GM18861 (cell line): ENCODE measurements at regions not wholly inside any gene's neighbourhood (a gene's known extent, or its start where the extent isn't known, plus 50 kb on each side); places are given as distances from the start of the nearest gene placed in this dataset.
"Not testable (repeated sequence)": the region's sequence is repeated elsewhere in the genome, so short reads cannot be mapped to it uniquely, and the experiment has no call there.

Experiments
- ATAC-seq: cut with Tn5 transposase; IDR thresholded peaks from one replicate; pipeline ENCODE4 v1.9.1; 2021; ENCODE audit not compliant: unreplicated experiment

DNA sequence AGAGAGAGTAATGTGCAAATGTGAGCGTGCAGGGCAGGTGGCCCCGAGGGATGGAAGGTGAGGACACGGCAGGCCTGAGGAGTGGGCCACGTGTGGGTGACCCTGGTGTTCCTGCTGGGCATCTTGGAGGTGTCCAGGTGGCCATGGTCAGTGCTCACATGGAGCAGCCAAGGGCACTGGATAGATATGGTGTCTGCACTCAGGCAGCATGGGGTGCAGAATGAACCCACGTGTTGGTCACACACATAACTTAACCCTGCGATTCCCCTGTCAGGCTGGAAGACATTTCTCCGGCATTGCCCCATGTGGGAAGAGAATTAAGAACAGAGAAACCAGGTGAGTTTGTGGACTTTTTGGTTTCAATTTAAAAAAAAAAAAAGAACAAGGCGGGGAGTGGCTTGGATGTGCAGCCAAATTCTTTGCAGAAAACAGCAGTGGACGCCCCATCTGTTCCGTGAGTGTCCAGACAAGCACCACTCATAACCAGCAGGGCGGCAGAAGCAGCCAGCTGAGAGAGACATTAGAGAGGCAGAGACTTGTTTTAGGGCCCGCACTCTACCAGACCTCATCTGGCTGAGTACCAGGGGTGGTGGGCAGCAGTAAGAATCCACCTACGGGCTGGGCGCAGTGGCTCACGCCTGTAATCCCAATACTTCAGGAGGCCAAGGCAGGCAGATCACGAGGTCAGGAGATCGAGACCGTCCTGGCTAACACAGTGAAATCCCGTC lies 249.8 kb downstream of the ACKR3 start:
- no peak for ATAC-seq

DNA sequence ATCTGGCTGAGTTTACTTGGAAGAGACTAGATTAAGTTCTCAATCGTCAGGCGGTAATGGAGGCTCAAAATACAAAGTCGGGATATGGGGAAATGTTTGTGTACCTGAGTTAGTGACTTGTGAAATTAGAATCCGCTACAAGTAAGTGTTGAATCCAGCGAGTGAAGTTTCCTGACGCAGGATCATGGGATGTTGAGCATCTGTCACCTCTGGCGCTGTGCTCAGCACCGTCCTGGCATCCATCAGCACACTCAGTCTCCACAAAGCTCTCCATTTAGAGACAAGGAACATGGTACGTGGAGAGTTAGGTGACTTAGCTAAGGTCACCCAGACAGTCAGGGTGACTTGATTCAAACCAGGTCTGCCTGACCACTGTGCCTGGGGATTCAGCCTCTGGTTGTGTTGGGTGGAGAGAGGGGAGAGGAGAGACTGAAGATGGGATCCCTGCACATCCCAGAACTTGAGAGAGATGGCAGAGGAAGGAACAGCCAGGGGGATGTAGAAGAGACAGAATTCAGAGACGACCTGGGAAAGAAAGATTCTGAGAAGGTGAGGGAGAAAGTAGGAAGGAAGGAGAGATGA lies 251.2 kb downstream of the ACKR3 start:
- ATAC-seq: no peak

DNA sequence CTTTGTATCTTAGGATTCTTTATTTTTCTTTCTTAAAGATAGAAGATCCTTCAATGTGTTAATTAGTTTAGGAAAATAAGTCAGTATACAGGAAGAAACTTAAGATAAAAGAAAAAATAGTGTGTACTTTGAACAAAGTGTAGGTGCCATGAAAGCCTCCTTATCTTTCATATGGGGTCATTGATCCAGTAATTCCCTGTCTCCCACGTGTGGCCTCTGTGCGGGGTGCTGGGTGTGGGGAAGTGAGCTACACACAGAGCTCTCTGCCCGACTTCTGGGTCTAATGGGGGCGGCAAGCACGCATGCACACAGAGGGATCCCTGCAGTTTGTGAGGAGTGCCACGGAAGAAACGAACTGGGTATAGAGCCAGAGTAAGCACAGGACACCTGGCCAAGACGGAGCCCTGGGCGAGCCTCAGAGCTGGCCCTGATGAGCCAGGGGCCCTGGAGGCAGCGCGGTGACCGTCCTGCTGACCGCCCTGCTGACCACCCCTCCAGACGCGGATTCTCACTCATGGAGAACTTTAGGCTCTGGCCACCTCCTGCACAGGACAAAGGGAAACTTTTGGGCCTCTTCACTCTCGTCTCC lies 253.5 kb downstream of the ACKR3 start:
- no peak for ATAC-seq

DNA sequence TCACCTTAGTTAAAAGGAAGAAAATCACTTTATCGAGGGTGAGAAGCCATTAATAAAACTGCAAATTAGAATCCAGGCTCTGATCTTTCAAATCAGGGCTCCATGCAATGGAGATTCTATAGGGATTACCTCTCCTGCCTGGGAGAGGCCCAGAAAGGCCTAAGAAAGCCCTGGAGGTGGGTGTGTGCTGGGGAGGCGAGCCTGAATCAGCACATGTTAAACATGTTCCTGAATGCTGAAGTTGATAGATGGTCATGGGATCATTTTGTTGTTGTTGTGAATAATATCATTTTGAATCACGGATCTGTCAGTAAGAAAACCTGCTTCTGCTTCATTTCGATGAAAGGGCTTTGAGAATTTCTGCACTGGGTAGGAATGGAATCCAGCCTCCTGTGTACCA lies 254.3 kb downstream of the ACKR3 start:
- no peak for ATAC-seq

DNA sequence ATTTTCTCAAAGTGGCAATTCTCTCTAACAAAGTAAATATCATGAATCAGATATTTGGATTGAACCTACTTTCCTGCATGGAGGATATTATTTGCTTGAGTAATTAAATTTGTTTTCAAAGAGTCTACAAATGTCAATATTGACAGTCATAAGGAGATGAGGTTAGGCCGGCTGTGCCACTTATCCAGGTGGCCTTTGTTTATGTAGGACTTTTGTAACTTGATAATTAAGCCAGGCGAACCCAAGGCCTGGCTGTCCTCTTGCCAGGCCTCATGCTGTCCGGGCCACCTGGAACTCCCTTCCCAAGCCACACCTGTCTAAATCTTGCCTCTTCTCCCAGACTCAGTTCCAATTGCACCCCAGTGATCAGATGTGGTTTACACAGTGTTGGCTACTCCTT lies 255.2 kb downstream of the ACKR3 start:
- no peak for ATAC-seq

DNA sequence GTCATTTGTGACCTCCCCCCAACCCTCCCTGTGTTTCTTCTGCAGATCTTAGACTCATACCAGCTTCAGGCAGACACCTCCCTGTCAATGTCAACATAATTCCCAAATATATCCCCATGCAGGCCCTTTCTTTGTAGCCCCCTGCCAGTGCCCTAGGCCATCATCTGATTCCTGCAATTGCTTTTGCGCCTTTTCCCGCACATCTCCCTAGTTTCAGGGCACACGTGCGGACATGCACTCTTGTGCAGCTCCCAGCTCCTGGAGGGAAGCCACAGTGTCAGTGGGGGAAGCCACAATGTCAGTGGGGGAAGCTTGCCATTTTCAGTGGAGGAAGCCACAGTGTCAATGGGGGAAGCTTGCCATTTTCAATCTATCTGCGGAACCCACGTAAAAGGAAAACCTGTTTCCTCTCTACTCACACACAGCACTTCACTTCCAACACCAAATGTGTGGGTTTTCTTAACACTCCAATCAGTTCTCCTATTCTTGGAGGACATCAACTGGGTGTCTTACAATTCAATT lies 256.4 kb downstream of the ACKR3 start:
- no peak for ATAC-seq

DNA sequence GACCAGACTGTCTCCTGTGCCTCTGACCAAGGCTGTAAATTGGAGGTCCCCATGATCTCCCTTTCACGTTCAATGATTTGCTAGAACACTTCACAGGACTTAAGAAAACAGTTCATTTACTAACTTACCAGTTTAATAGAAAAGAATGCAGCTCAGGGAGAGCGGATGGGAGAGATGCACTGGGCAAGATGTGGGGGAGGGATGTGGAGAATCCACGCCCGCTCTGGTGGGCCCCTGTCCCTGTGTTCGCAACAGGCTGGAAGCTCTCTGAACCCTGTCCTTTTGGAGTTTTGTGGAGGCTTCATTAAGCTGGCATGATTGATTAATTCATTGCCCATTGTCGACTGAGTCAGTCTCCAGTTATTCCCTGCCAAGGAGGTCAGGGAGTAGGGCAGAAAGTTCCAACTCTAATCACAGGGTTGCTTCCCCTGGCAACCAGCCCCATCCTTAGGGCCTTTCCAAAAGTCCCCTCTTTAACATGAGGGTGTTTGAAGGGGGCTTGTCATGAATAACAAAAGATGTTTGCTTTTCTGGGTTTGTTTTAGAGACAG lies 257.1 kb downstream of the ACKR3 start:
- ATAC-seq: no peak

DNA sequence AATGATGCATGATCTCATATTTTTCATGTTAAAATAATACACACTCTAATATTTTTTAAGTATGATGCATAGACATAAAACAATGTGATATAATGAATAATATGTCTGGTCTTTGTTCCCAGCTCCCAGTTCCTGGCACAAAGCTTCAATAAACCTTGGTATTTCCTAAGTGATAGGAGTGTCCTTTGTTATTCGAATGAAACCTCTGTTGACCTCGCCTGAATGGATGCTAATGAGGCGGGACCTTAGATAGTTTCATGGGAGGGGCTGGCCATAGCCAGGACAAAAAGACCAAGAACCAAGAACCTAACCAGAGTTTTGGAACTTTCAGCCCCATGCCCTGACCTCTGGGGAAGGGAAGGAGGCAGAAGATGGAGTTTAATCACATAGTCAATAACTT lies 257.7 kb upstream of the COPS8 start:
- no peak for ATAC-seq

DNA sequence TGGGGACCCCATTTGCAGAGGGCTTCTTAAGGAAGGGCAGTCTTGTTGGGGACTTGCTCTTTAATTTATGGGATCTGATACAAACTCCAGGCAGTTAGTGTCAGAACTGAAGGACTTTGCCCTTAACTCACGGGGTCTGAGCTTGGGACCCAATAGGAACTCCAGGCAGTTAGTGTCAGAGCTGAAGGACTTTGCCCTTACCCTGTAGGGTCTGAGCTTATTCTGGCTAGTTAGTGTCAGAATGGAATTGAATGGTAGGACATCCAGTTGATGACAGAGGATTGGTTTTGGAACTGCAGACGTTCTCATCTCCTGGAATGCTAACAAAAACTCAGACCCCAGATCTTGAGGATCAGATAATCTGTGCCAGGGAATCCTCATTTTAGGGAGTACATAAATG lies 256.9 kb upstream of the COPS8 start:
- ATAC-seq: no peak

DNA sequence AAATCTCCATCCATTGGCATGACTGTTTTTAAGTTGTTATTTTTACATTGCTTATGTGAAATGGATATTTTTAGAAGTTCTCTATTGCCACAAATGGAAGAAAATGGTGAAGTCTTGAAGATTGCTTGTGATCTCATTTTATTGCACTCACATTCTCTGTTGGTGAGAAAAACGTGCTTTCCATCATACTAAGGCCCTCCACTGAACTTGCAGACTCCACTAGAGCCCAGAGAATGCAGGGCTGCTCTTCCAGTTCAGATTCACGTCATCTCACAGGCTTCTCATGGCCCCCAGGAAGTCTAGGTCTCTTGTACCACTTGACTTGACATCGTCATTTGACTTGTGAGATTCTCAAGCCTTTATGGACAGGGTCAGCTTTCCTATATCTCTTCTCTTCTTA lies 254.8 kb upstream of the COPS8 start:
- ATAC-seq: no peak

DNA sequence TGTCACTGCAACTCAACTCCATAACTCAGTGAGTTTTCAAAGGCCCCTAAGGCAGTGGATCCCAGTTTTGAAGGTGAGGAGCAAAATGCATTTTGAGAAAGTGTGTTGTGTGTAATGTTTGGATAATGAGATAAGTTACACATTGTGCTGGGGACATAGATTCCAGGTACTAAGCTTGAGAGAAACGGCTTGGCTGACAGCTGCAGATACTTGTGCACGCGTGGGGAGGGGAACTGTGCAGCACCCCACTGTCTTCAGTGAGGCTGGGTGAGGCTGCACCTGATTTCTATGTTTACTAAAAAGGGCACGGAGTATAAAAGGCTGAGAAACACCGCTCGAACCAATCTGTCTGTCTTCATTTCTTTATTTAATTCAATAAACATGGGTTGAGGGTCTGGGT lies 254.0 kb upstream of the COPS8 start:
- no peak for ATAC-seq

DNA sequence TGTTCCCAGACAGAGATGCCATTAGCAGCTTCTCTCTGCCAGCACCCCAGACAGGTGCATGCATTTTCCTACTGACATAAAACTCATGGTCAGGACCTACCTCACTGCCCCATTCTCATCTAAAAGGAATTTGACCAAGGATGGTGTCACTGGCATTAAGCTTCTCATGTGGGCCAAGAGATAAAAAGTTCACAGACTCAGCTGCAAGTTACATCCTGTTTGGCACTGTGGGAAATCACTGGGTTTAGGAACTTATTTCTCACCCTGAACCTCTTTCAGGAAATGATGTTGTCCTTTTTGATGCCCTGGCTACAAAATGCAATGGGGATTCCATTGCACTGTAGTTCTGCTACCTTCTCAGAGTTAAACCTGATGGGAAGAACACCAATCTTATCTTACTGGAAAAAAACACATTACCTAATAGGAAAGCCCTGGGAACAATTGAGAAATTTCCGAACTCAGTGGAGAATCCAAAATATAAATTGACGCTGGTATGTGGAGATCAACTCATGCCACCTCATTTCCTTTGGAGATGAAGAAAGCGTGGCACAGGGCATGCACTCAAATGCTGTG lies 252.1 kb upstream of the COPS8 start:
- ATAC-seq: no peak

DNA sequence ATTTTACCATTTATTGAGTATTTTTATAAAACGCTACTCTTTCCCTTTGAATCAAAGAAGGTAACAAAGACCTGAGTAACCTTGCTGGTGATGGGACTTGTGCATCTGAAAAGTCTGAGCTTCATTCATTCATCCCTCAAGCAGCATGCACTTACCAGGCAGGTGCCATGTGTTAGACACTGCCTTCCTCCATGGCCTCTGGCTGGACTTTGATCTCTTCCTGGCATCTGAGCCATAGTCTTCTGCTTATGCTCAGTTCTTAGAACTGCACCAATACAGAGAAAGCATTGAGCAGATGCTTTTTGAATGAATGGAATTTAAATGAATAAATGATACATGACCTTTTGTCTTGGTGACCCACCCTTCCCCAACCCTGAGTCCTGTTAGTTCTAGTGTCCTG lies 251.4 kb upstream of the COPS8 start:
- ATAC-seq: no peak

DNA sequence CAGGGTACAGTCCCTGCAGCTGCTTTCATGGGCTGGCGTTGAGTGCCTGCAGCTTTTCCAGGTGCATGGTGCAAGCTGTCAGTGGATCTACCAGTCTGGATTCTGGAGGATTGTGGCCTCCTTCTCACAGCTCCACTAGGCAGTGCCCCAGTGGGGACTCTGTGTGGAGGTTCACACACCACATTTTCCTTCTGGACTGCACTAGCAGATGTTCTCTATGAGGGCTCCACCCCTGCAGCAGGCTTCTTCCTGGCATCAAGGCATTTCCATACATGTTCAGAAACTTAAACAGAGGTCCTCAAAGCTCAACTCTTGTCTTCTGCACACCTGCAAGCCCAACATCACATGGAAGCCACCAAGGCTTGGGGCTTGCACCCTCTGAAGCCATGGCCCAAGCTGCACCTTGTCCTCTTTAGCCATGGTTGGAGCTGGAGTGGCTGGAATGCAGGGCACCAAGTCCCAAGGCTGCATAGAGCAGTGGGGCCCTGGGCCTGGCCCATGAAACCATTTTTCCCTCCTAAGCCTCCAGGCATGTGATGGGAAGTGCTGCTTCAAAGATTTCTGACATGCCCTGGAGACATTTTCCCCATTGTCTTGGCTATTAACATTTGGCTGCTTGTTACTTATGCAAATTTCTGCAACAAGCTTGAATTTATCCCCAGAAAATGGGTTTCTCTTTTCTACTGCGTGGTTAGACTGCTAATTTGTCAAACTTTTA lies 250.2 kb upstream of the COPS8 start:
- ATAC-seq: no peak

DNA sequence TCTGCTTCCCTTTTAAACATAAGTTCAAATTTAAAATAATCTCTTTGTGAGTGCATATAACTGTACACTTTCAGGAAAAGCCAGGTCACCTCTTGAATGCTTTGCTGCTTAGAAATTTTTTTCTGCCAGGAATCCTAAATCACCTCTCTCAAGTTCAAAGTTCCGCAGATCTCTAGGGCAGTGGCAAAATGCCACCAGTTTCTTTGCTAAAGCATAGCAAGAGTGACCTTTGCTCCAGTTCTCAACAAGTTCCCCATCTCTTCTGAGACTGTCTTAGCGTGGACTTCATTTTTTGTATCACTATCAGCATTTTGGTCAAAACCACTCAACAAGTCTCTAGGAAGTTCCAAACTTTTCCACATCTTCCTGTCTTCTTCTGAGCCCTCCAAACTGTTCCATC lies 249.7 kb upstream of the COPS8 start:
- not testable (repeated sequence) for ATAC-seq

DNA sequence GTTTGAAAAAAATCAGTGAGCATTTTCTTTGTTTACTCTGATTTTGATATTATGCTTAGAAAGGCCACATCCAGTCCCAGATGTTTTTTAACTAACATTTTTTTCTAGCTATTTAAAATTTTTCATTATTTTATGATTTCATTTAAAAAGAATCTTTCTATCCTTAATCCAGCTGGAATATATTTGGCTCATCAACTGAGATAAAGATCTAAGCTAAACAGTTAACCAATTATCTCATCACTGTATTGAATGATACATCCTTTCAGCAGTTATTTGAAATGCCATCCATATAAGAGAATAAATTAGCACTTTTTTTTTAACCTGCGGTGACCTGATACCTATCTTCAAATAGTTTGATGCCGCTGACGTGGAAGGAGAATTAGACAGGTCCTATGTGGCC lies 245.5 kb upstream of the COPS8 start:
- ATAC-seq: no peak

DNA sequence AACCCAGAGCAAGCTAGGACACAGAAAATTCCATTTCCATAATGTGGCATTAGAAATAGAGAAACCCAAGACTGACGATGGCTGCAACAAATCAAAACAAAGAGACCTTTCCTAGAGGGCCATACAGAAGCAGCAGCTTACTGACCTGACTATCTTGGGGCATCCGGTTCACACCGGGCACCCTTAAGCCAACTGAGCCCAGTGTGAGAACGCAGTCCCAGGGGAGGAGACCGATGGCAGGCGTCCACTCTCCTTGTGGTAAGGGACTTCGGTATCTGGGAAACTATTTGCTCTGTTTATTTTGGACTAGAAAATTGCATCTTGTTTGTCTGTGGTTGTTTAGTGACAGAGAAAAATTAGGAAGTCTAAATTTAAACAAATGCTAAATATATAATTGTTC lies 244.8 kb upstream of the COPS8 start:
- ATAC-seq: no peak

DNA sequence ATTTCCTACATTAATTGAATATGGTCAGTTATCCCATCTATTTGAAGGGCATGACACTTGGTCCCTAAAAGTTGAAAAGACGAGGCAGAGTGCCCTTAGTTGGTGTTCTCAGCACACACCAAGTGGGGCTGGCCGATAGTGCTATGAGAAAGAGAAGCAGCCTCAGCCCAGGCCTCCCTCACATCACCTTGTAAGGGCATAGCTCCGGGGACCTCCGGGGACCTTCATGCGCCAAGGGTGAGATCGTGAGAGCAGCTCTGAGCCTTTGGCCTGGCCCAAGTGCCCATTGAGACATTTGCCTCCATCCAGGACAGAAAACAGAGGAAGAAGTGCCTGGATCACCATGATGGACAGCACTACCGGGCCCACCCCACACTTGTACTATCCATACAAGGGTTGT lies 244.3 kb upstream of the COPS8 start:
- no peak for ATAC-seq

DNA sequence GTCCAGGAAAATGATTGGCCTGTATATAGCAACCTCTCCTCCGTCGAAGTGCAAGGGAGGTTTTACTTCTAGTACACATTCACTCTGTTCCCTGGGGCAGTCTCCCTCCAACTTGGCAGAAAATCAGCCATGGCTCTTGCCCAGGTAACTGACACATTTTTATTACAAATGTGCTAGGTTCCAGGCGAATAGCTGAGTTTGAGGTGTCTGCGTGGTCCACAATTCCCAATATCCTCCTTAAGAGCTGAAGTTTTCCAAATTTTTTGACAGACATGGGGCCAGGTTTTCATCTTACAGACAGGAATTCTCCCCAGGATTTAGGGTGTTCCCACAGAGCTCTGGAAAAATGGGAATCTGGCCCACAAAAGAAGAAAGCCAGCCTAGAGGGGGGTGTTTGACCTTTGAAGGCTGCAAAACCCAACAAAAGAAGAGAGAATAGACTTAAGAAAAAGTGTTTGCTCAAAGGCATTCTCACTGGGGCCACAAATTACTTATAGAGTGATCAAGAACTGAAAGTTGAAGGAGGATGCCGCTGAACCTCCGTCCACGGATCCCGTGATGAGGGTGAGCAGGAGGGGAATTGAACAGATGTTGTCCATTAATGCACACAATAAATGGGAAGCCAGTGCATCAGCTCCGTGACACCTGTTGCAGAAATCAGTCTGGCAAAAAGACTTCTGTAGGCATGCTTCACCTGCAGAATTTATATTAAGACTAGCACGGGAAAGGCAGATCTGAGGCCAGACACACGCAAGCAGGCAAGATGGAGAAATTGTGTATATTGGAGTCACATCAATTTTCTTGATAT lies 242.3 kb upstream of the COPS8 start:
- no peak for ATAC-seq

DNA sequence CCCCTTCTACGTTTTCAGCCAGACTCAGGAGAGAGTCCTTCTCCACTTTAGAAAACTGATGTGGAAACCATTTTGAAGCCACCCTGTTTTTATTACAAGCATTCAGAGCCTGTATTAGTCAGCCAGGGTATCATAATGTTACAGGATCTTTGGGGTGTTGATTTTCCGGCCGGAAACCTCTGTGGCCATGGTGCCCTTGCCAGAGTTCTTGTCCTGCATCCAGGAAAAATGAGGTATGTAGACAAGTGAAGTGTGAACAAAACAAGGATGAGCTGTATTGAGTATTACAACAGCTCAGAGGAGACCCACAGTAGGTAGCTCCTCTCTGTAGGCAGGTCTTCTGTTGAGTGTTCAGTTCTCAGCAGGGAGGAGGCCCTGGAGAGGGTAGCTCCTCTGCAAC lies 241.0 kb upstream of the COPS8 start:
- no peak for ATAC-seq
